GM19467 (cell line): ENCODE measurements at regions not wholly inside any gene's neighbourhood (a gene's known extent, or its start where the extent isn't known, plus 50 kb on each side); places are given as distances from the start of the nearest gene placed in this dataset.

Experiments used
- ATAC-seq: cut with Tn5 transposase; IDR thresholded peaks from one replicate; pipeline ENCODE4 v1.9.1; 2021; ENCODE audit warnings: mild to moderate bottlenecking, moderate library complexity; ENCODE audit not compliant: unreplicated experiment

DNA sequence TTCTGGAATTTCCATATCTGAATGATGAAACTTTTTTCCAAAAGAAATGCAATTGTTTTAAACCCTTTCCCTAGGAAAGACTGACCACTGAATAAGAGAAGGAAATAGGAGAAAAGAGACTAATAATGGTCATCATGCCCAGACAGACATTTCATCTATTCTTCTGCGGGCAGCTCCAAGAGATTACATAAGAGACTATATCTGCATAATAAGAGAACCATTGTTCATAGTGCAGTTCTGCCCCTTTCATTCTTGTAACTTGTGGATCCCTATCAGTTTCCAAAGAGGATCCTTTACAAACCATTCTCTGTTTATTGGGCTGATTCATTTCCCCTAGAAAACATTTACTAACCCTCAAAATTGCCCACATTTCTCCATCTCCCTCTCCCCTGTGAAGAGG, 197.8 kb downstream of the FSCB start:
- no peak for ATAC-seq

DNA sequence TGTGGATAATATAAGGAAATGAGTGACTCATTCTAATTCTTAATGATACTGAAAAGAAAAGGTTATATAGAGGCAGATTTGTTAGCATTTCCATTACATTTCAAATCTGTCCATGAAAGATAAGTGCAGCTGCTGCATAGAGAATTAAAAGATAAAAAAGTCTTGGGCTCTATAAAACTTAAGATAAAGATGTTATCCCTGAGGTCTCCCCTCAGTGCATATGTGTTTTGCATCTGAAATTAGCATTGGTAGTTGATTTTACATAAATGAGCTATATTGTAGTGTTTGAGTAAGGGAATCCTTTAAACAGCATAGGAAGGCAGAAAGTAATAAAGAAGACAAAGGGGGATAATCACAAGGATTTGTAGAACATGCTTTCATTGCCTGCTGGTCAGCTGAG, 206.2 kb downstream of the FSCB start:
- no peak for ATAC-seq

DNA sequence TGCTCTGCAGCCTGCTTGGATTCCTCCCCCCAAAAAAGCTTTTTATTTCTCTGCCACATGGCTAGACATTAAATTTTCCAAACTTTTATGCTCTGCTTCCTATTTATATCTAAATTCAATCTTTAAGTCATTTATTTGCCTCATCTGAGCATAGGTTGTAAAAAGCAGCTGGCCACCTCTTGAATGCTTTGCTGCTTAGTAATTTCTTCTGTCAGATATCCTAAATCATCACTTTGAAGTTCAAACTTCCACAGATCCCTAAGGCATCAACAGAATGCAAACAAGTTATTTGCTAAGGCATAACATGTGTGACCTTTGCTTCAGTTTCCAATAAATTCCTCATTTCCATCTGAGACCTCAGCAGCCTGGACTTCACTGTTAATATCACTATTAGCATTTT, 209.6 kb downstream of the FSCB start:
- no peak for ATAC-seq

DNA sequence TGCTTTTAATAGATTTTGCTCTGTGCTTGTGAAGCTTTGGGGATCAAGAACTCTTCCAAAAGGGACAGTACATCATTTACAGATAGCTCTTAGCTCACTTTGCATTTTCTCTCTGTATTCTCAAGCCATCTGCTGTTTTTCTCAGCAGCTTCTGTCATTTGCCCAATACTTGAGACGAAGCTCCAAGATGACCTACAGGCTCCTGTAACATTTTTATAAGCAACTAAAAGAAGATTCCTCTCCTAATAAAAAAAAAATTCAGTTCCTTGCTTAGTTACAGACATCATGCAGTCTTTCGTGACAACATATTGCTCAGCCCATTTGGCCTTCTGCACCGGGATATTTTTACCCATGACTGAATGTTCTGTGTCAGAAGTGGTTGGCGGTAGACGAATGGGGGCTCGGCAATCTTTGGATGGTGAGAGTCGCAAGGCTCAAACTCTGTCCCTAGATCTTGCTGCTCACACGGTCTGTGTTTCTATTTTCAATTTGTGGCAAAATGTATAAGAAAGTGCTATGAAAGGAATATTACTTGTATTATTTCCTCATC, 215.6 kb downstream of the FSCB start:
- no peak for ATAC-seq

DNA sequence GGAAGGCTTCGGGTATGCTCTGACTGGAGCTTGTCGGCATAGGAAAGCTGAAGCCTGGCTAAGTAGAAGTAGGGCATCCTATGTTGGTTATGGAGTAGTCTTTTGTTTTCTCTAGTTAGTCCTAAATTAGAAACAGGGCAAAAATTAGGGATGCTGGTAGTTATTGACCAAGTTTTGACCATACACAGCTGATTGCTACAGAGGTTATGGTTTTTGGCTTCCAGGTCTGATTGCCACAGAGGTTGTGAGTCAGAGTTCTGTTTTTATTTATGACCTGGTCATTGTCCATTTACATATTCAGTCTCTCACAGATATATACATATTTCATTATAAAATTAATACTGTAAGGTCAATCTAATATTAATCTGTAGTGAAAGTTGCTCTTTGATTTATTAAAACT, 219.2 kb downstream of the FSCB start:
- no peak for ATAC-seq

DNA sequence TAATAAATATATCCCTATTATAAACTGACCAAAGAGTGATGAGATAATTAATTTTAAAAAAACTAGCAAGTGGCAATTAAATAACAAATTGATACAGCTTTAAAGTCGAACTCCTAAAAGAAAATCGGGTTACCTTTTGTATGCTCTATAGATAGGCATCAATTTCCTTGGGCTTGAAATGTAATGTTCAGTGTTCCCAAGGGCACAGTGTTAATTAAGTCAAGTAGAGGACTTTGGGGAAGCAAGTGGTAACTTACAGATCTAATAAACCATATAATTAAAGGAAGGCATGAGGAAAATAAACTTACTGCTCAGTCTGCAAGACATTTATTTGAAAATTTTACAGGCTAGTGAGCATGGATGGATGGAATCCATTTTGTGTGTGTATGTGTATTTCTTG, 220.9 kb downstream of the FSCB start:
- no peak for ATAC-seq

DNA sequence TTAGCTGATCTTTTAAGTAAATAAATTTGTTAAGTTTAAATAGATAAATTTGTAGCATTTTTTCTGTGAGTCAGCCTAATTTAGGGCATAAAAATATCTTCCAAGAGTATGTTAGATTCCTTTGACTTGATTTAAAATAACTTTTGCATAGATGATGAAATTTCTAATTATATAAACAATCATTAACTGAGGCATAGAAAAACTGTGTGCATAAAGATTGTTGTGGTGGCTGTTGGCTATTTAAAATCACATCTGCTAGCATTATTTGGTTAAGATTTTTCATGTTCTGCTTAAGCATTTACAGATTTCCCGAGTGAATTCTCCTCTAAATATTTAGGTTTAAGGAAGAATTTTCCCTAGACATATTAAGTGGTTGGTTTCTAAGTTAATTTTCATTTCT, 223.2 kb downstream of the FSCB start:
- ATAC-seq = no peak

DNA sequence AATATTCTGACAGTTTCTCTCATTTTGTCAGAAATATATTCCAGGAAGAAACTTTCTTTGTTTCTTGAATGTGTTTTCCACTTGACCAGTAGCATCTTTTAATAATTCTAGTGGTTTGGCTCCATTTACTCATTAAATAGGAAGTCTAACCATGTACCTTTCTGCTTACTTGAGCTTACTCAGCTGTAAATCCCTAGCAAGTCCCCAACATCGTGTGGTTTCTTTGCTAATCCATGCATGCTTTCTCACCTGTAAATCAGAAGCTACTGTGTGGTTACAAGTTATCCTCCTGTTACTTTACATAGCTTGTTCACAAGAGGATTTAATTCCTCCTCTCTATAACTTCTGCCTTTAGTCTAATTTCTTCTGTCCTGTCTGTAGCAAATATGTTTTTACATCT, 227.7 kb downstream of the FSCB start:
- no peak for ATAC-seq

DNA sequence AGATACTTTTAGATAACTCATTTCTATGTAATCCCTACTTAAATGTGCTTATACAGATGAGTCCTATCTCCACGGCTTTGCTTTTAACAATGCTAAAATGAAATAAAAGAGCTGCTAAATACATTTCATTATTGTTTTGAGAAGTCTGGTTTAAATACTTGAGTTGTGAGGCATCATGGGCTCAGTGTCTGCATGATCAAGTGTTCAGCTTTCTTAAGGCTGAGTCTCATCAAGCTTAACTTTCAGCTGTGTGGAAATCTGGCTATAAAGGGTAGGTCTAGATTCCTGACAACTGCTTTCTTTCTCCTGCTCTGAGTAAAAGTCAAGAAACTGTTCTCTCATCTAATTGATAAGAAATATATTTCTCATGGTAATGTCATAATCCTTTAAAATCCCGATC, 235.4 kb downstream of the FSCB start:
- no peak for ATAC-seq

DNA sequence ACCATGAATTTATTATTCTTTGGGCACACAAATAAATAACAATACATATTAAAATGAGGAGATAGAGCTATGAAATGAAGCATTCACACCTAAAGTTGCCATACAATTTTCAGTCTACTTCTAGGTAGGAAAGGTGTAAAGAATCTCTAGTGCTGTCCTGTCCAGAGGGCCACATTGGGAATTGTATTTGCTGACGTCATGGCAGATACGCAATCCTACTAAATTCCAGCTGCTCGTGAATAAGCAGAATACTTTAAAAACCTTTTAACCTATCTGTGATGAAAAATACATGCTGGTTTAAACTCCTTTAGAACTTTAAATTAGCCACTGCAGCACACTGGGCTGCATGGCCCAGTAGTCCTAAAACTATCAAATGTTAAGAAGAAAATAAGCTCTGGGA, 236.1 kb downstream of the FSCB start:
- ATAC-seq = no peak

DNA sequence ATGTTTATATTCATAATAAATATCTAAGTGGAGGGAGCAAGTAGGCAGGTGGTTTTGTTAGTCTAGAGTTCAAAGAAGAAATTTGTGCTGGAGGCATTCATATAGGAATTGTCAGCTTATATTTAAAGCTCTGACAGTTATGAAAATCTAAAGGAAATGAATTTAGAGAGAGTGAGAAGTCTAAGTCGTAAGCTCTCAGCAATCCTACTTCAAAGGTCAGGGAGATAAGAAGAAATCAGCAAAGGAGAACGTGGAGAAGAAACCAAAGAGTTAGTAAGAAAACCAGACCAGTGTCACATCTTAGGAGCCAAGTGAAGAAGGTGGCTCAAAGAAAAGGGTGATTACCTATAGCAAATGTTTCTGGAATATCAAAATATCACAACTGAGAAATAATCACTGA, 241.8 kb downstream of the FSCB start:
- ATAC-seq = no peak

DNA sequence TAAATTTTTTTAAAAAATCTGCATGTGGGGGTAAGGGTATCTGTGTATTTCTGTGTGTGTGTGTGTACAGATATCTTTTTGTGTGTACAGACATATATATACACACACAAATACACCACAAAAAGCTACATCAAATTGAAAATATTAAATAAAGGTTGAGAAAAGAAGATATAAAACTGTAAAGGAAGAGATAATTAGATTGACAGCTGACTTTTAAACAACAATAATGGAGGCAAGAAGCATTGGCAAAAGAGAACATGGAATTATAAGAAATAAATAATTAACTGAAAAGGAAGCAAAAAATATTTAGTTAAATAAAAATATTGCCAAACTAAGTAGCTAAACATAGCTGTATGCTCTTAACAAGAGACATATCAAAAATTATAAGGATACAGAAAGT, 291.4 kb downstream of the FSCB start:
- ATAC-seq = no peak

DNA sequence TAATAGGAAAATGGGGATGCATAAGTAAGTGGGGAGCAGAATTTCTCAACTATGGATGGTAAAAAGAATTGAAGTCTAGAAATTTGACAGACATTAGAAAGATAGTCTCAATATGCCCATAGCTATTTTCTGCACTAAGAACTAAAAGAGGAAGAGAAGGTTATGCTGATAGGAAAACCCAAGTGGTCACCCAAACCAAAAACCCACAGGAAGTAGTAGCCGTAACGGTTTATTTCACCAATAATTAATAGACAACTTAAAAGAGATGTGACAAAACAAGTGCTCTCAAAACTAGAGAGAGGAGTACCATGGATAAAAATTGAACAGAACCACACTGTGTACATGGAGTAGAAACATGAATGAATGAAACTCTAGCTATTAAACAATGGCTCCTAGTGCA, 295.4 kb downstream of the FSCB start:
- ATAC-seq = no peak

DNA sequence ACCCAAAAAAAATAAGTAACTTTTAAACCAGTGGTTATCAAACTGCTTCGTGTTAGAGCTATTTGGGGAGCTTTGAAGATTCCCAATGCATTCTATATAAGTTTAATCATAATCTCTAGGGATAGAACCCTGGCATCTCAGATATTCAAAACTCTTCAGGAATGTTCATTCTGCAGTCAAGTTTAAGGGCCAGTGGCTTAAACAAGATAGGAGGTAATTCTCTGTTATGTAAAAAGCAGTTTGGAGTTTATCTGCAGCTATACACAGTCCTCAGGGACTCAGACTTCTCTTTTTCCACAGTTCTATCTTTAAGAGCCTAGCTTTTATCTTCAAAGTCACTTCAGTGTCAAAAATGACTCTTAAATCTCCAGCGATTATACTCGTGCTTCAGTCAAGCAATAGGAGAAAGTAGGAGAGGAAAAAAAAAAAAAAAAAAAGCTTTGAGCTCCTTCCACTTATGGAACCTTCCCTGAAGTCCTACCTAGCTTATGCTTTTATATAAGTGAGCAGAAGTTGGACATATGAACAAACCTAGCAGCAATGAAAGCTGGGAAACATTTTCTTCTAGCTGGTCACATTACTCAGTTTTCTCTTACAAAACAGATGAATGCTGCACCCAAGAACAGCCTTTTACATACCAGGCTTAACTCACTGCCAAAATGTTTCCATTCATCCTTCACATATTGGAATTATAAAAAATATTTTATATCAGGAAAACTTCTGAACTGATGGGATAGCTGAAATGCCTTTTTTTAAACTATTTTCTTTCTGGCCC, 302.8 kb downstream of the FSCB start:
- ATAC-seq = no peak

DNA sequence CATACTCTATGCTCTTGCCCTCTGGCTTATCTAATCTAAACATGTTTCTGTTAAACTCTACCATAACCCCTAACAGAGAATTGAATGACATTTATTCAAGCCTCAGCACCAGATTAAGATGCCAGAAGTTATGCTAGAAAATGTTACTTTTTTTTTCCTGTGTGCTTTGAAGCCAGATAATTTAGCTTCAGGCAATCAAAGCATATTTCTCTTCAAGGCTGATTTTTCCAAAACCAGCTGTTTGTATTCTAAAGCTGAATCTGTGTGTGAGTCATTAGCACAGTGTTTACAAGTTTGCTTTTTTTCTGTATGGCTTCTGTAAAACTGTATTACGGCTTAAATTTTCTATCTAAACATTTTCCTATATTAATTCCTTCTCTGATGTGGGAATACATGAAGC, 326.1 kb downstream of the FSCB start:
- ATAC-seq = no peak

DNA sequence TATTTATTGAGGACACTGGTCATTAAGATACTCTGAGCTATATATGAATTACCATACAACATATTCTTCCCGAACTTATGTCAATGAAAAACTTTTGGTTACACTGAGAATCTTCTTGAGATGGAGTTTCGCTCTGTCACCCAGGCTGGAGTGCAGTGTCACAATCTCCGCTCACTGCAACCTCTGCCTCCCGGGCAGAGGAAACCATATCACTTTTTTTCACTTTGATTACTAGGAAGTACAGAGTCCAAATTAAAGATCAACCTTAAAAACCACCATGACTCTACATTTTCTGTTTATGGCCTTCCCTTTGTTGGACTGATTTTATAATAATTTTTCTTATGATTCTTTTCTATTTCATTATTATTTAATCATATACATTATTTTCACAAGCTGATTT, 336.5 kb downstream of the FSCB start:
- no peak for ATAC-seq

DNA sequence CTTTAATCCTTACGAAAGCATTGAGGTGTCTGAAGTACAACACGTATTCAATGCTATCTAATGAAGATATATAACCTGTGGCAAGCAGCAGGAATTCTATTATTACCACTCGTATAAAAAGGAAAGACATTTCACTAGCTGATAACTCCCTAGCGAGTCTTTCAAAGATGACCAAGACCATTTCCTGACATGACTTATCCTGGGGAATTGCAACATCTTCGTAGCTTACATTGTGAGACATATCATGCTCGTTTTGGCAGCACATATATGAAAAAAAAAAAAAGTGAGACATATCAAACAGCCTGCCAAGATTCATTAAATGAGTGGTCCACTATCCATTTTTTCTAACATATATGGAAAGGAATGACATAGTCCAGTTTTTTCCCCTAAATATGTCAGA, 337.0 kb downstream of the FSCB start:
- ATAC-seq = no peak

DNA sequence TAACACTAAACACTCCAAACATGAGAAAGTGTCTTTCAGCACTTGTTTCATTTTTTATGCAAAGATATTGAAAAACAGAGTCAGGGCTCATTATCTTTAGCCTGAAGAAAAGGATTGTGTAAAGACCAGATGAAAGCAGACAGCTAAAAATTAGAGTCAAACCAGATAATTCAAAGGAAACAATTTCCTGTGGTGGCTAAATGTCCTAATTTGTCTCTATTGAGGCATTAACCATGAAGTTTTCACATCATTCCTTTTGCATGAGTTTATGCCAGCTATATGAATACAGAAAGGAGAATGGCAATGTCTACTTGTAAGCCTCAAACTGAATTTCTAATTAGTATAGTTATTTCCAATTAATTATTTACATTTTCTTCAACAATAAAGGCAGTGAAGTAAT, 338.5 kb downstream of the FSCB start:
- no peak for ATAC-seq

DNA sequence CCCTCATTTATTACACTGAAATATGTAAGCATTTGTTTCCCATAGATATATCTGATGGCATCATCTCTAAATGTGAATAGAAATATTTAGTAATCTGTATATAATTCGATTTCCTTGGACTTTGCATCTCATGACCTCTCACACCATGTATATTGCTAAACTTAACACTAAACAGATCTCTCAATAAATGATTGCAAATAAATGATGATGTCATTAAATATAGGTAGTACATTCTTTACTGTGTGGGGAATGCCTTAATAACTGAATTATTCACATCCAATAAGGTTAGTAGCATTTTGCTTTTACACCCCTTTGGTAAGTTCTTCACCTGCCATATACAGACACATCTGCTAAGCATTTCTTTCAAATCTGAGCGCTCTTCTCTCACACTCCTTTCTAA, 340.5 kb downstream of the FSCB start:
- ATAC-seq = no peak

DNA sequence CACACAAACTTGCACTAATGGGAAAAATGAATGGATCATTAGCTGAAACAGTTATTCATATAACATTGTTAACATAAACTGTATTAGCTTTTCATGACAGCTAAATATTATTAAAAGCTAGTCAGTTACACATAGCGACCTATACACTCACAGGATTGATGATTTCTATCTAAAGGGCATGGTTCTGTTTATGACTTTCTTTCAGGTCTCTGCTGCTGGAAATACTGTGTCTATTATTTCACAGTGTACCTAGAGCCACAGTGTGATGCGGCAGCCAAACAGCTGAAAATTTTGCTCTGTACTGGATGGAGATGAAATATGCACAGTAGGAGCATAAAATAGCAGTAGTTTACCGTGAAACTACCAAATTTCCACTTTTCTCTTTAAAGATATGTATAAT, 341.1 kb downstream of the FSCB start:
- ATAC-seq = no peak

DNA sequence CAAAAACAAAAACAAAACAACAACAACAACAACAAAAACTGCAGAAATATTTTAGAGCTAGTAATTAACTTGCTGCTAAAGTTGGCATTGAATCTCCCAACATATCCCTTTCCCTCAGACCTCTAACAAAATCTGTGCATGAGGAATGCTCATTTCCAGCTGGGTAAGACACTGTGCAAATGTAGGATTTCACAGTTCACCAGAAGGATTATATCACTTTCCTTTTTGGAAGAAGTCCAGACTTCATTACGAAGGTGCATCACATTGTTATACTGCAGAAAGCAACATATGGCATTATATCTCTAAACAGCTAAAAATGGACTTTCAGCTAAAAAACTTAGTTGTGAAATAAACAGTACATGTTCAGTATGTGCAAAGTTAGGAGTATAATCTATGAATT, 341.8 kb downstream of the FSCB start:
- ATAC-seq = no peak

DNA sequence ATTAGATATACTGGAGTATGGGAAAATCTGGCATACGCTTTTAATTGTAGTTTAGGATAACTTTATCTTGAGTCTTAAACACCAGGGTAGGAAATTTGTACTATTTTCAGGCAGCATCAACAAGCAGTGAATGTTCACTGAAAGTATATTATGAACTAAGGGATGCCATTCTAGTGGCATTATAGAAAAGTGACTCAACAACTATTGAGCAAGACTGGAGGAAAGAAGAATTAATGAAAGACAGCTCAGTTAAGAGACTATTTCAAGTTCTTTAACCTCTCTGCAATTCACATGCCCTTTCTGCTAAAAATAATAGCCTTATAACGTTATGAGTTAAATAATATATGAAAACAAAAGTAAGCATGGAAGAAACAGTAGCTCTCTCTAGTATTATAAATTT, 343.1 kb downstream of the FSCB start:
- ATAC-seq = no peak

DNA sequence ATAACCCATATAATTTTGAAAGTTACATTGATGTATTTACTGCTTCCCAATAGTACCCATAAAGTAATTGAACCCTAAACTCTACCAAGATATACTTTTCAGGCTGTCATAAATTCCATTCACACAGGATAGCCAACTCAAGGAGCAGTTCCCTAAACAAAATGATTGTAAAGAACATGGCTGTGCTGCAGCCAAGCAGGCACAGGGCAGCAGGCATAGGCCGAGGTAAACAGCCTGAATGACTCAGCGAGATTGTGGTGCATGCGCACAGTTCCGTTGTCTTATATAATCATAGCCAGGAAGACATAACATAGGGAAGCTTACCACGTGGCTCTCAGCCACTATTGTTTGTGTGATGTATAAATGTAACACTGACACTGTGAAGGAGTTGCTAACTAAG, 344.9 kb downstream of the FSCB start:
- ATAC-seq = no peak
